Keratinocyte (primary cell): ENCODE measurements at regions not wholly inside any gene's neighbourhood (a gene's known extent, or its start where the extent isn't known, plus 50 kb on each side); places are given as distances from the start of the nearest gene placed in this dataset.

ENCODE experiments used
- DNase-seq: peaks from one replicate; pipeline ENCODE4 v3.0.0-alpha.2; 2011; ENCODE audit warnings: low read depth, missing footprints, low spot score
- FAIRE-seq: peaks from 2 replicates; lab custom pipeline; 2011; peaks lifted over from hg19 to GRCh38; lab: Jason Lieb, UNC
- H2AFZ ChIP-seq: 2 replicates; pipeline ENCODE4 v1.6.0; 2012; ENCODE audit warnings: low read length, control low read depth, inconsistent platforms; ENCODE audit not compliant: control insufficient read depth
- H3K27ac ChIP-seq: 2 replicates; pipeline ENCODE4 v1.5.1; 2011; ENCODE audit warnings: low read length; ENCODE audit not compliant: control insufficient read depth, insufficient read depth
- H3K27me3 ChIP-seq: 3 replicates; pipeline ENCODE4 v1.6.0; 2011; ENCODE audit warnings: low read length; ENCODE audit not compliant: control insufficient read depth, insufficient read depth; ENCODE audit errors: extremely low read depth
- H3K36me3 ChIP-seq, 2 experiments: 2 replicates in 1 of 2; 3 replicates in 1 of 2; pipeline ENCODE4 v1.5.1; 2011; ENCODE audit warnings: low read length in 2 of 2, mild to moderate bottlenecking in 1 of 2; ENCODE audit not compliant: control insufficient read depth in 2 of 2, insufficient read depth in 2 of 2; ENCODE audit errors: extremely low read depth in 1 of 2
- H3K4me1 ChIP-seq: 3 replicates; pipeline ENCODE4 v1.5.1; 2011; ENCODE audit warnings: low read length; ENCODE audit not compliant: control insufficient read depth, insufficient read depth; ENCODE audit errors: extremely low read depth
- H3K4me2 ChIP-seq: 3 replicates; pipeline ENCODE4 v1.6.0; 2011; ENCODE audit warnings: low read depth, low read length; ENCODE audit not compliant: control insufficient read depth, insufficient read depth; ENCODE audit errors: extremely low read depth
- H3K4me3 ChIP-seq, 3 experiments: fragments of 200-600 bp in 1 of 3; sonication (generic) in 1 of 3; 2 replicates in 2 of 3; 3 replicates in 1 of 3; pipeline ENCODE4 v1.5.1; 2011 to 2016; ENCODE audit warnings: low read length in 3 of 3, mild to moderate bottlenecking in 3 of 3, control low read depth in 2 of 3, inconsistent platforms in 1 of 3, low read depth in 1 of 3, mixed read lengths in 1 of 3, mixed run types in 1 of 3, moderate library complexity in 1 of 3; ENCODE audit not compliant: control insufficient read depth in 2 of 3, insufficient read depth in 2 of 3; ENCODE audit errors: extremely low read depth in 1 of 3
- H3K79me2 ChIP-seq: 2 replicates; pipeline ENCODE4 v1.6.0; 2012; ENCODE audit warnings: low read length; ENCODE audit not compliant: control insufficient read depth, insufficient read depth
- H3K9ac ChIP-seq: 3 replicates; pipeline ENCODE4 v1.6.0; 2011; ENCODE audit warnings: low read length; ENCODE audit not compliant: control insufficient read depth, insufficient read depth; ENCODE audit errors: extremely low read depth
- H3K9me1 ChIP-seq: 3 replicates; pipeline ENCODE4 v1.6.0; 2011; ENCODE audit warnings: low read length; ENCODE audit not compliant: control insufficient read depth, insufficient read depth; ENCODE audit errors: extremely low read depth
- H3K9me3 ChIP-seq: 2 replicates; pipeline ENCODE4 v1.5.1; 2012; ENCODE audit warnings: low read depth, low read length; ENCODE audit not compliant: control insufficient read depth
- H4K20me1 ChIP-seq: 3 replicates; pipeline ENCODE4 v1.6.0; 2011; ENCODE audit warnings: low read length; ENCODE audit not compliant: control insufficient read depth, insufficient read depth; ENCODE audit errors: extremely low read depth
- CTCF ChIP-seq, 3 experiments: IDR thresholded peaks in 1 of 3; conservative IDR thresholded peaks in 1 of 3; optimal IDR thresholded peaks in 1 of 3; 2 replicates in 2 of 3; 3 replicates in 1 of 3; pipeline versions ENCODE3 to v1.5.1; 2011; ENCODE audit warnings: low read length in 3 of 3, mild to moderate bottlenecking in 3 of 3, moderate library complexity in 2 of 3, control low read depth in 1 of 3, inconsistent platforms in 1 of 3; ENCODE audit not compliant: insufficient read depth in 2 of 3; ENCODE audit errors: extremely low read depth in 1 of 3
- EZH2 ChIP-seq: IDR thresholded peaks from one replicate; pipeline ENCODE4 v1.6.1; 2012; ENCODE audit warnings: inconsistent platforms, mild to moderate bottlenecking, low read length, moderate library complexity
- dilution Hi-C: fragments of 300-500 bp; cut with MboI; formaldehyde crosslinking; loops from one replicate; pipeline ENCODE4 v1.7.0; 2020; ENCODE audit warnings: low sequenced_read_pairs; ENCODE audit not compliant: extremely low pct_ligation_motif_present

GRCh38 chr6:151689499-151690201 lies 117.8 kb upstream of the ESR1 start:
- H3K36me3 ChIP-seq, result no peaks in the 10 kb centered on the region
- DNase-seq (no peak), FAIRE-seq (no peak)
- no peaks in the 10 kb centered on the region for H3K9me3 ChIP-seq
- H3K4me1 ChIP-seq, result no peaks in the 10 kb centered on the region
- no peak overlapping the region for H2AFZ ChIP-seq
- no peaks in the 10 kb centered on the region for H3K9me1 ChIP-seq
- no peaks in the 10 kb centered on the region for H4K20me1 ChIP-seq
- H3K9ac ChIP-seq, result no peak overlapping the region
- dilution Hi-C loops, result no loop called here
- H3K4me3 ChIP-seq, result no peak overlapping the region
- no peaks in the 10 kb centered on the region for H3K27me3 ChIP-seq
- no peak for TF ChIP-seq CTCF (optimal IDR thresholded peaks at IDR 0.05 in 1 of 3, IDR thresholded peaks at IDR 0.05 in 1 of 3, conservative IDR thresholded peaks at IDR 0.05 in 1 of 3; ENCODE audit: extremely low read depth in 1 of 3, insufficient read depth in 2 of 3, low read length in 3 of 3)
- no peak for TF ChIP-seq EZH2
- H3K27ac ChIP-seq, result no peak overlapping the region
- no peak overlapping the region for H3K4me2 ChIP-seq
- no peaks in the 10 kb centered on the region for H3K79me2 ChIP-seq

- no peak for FAIRE-seq
- Histone ChIP-seq H3K9ac (no peak overlapping the region), H3K4me3 (no peak overlapping the region), H3K36me3 (no peaks in the 10 kb centered on the region), H3K27ac (no peak overlapping the region), H4K20me1 (no peaks in the 10 kb centered on the region), H3K9me3 (no peaks in the 10 kb centered on the region), H3K4me2 (no peak overlapping the region), H2AFZ (no peak overlapping the region), H3K9me1 (no peaks in the 10 kb centered on the region), H3K79me2 (no peaks in the 10 kb centered on the region), H3K4me1 (peaks cover 5% of the 10 kb centered on the region), H3K27me3 (no peaks in the 10 kb centered on the region)
- dilution Hi-C loops, result no loop called here
- no peak for DNase-seq
- no peak for TF ChIP-seq CTCF (optimal IDR thresholded peaks at IDR 0.05 in 1 of 3, IDR thresholded peaks at IDR 0.05 in 1 of 3, conservative IDR thresholded peaks at IDR 0.05 in 1 of 3; ENCODE audit: extremely low read depth in 1 of 3, insufficient read depth in 2 of 3, low read length in 3 of 3)
- no peak for TF ChIP-seq EZH2
These were observed 117.2 kb upstream of the ESR1 start for GRCh38 chr6:151690303-151690702.
